ENCODE measurements at regions not wholly inside any gene's neighbourhood (a gene's known extent, or its start where the extent isn't known, plus 50 kb on each side); places are given as distances from the start of the nearest gene placed in this dataset.
"Not testable (repeated sequence)": the region's sequence is repeated elsewhere in the genome, so short reads cannot be mapped to it uniquely, and the experiment has no call there.

GRCh38 chr12:75943730-75944096 lies 87.9 kb downstream of the PHLDA1 start (continued):
- TF ChIP-seq MAX (CRISPR knock-in tag; IDR thresholded peaks at IDR 0.05) (no peak), TCF7 (CRISPR knock-in tag; IDR thresholded peaks at IDR 0.05; ENCODE audit: low read depth) (no peak), NR2C2 (CRISPR knock-in tag; IDR thresholded peaks at IDR 0.05) (no peak), TEAD4 (CRISPR knock-in tag; IDR thresholded peaks at IDR 0.05) (no peak), E2F4 (CRISPR knock-in tag; IDR thresholded peaks at IDR 0.05; ENCODE audit: borderline replicate concordance, low read depth) (no peak), ZMAT4 (CRISPR knock-in tag; IDR thresholded peaks at IDR 0.05) (no peak), ZNF138 (CRISPR knock-in tag; conservative IDR thresholded peaks at IDR 0.05) (no peak), MXD4 (CRISPR knock-in tag; IDR thresholded peaks at IDR 0.05; ENCODE audit: borderline replicate concordance) (no peak), E2F1 (CRISPR knock-in tag; IDR thresholded peaks at IDR 0.05) (no peak)
- TF ChIP-seq, protein P1, sequence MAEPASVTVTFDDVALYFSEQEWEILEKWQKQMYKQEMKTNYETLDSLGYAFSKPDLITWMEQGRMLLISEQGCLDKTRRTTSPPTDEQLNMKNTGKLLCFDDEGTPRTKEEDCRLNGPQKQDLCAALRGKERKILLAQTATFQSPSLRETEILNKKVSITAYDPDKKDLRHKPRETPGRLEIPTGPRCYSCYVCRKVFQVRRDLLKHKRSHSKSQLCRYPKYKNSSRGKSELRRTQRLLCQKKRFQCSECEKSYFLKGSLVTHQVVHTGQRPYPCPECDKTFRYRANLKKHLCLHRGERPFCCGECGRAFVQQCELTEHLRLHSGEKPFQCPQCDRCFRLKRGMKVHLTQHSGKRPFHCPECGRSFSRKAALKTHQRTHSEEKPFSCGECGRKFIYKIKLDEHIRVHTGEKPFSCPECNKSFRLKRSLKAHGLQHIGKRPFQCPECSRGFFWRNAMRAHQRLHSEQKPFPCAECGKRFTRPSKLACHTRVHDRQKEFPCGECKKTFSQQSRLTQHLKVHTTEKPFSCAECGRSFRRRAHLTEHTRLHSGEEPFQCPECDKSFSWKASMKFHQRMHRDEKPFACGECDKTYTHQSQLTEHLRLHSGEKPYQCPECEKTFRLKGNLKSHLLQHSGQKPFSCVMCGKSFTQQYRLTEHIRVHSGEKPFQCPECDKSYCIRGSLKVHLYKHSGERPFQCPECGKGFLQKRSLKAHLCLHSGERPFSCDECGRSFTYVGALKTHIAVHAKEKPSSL (CRISPR knock-in tag; conservative IDR thresholded peaks at IDR 0.05): no peak

DNA sequence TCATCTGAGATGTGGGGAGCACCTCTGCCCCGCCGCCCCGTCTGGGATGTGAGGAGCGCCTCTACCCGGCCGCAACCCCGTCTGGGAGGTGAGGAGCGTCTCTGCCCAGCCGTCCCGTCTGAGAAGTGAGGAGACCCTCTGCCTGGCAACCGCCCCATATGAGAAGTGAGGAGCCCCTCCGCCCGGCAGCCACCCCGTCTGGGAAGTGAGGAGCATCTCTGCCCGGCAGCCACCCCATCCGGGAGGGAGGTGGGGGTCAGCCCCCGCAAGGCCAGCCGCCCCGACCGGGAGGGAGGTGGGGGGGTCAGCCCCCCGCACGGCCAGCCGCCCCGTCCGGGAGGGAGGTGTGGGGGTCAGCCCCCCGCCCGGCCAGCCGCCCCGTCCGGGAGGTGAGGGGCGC lies 89.9 kb downstream of the PHLDA1 start:
- ATAC-seq; DNase-seq (ENCODE audit: low spot score); H3K9me3 Mint-ChIP-seq; H3K4me3 Mint-ChIP-seq; H3K27me3 Mint-ChIP-seq (ENCODE audit: low read depth); POLR2A ChIA-PET; CTCF ChIA-PET; H3K27ac Mint-ChIP-seq: not testable (repeated sequence)
- H3K4me1 Mint-ChIP-seq: peaks cover 26% of the 10 kb centered on the region
- H3K36me3 Mint-ChIP-seq: peaks cover 13% of the 10 kb centered on the region

- Mint-ChIP-seq H3K27me3 (ENCODE audit: low read depth) (no peaks in the 10 kb centered on the region), H3K4me1 (peaks cover 11% of the 10 kb centered on the region), H3K27ac (no peak overlapping the region), H3K9me3 (peaks cover 8% of the 10 kb centered on the region), H3K4me3 (no peak overlapping the region), H3K36me3 (peaks cover 13% of the 10 kb centered on the region)
- ATAC-seq: no peak
- CTCF ChIA-PET: no interaction called here
- POLR2A ChIA-PET: no interaction called here
- DNase-seq (ENCODE audit: low spot score): no peak
- TF ChIP-seq ZNF232 (CRISPR knock-in tag; IDR thresholded peaks at IDR 0.05) (no peak), MXD4 (CRISPR knock-in tag; IDR thresholded peaks at IDR 0.05; ENCODE audit: borderline replicate concordance) (no peak), NFYB (CRISPR knock-in tag; conservative IDR thresholded peaks at IDR 0.05; ENCODE audit: low read depth) (no peak), AR (CRISPR knock-in tag; IDR thresholded peaks at IDR 0.05) (no peak), ELF4 (CRISPR knock-in tag; IDR thresholded peaks at IDR 0.05; ENCODE audit: low read depth) (no peak), NFATC4 (CRISPR knock-in tag; IDR thresholded peaks at IDR 0.05) (no peak), ESRRA (CRISPR knock-in tag; IDR thresholded peaks at IDR 0.05; ENCODE audit: borderline replicate concordance) (no peak), TEAD4 (CRISPR knock-in tag; IDR thresholded peaks at IDR 0.05) (no peak), USF2 (CRISPR knock-in tag; IDR thresholded peaks at IDR 0.05) (no peak), FOXK1 (CRISPR knock-in tag; IDR thresholded peaks at IDR 0.05) (no peak), RELA (CRISPR knock-in tag; IDR thresholded peaks at IDR 0.05; ENCODE audit: borderline replicate concordance) (no peak), HMGA2 (CRISPR knock-in tag; IDR thresholded peaks at IDR 0.05) (no peak)
- TF ChIP-seq, protein P2, sequence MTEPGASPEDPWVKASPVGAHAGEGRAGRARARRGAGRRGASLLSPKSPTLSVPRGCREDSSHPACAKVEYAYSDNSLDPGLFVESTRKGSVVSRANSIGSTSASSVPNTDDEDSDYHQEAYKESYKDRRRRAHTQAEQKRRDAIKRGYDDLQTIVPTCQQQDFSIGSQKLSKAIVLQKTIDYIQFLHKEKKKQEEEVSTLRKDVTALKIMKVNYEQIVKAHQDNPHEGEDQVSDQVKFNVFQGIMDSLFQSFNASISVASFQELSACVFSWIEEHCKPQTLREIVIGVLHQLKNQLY (CRISPR knock-in tag; IDR thresholded peaks at IDR 0.05): no peak
- TF ChIP-seq, protein P3, sequence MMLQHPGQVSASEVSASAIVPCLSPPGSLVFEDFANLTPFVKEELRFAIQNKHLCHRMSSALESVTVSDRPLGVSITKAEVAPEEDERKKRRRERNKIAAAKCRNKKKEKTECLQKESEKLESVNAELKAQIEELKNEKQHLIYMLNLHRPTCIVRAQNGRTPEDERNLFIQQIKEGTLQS (CRISPR knock-in tag; conservative IDR thresholded peaks at IDR 0.05): no peak
These were observed 92.4 kb downstream of the PHLDA1 start for GRCh38 chr12:75939016-75939642.

Measured in WTC11 (cell line).